A673 (cell line): ENCODE measurements at regions not wholly inside any gene's neighbourhood (a gene's known extent, or its start where the extent isn't known, plus 50 kb on each side); places are given as distances from the start of the nearest gene placed in this dataset.

Source experiments
- CTCF ChIP-seq: fragments of 300-800, 200-600 bp; sonication (generic); conservative IDR thresholded peaks from 2 replicates; pipeline ENCODE4 v1.5.1; 2017; ENCODE audit warnings: low read depth, mild to moderate bottlenecking, antibody characterized with exemption, low read length, moderate library complexity, mixed read lengths
- EZH2 ChIP-seq: fragments of 200-600 bp; sonication (generic); IDR thresholded peaks from 2 replicates; pipeline ENCODE4 v1.6.1; 2017; ENCODE audit warnings: borderline replicate concordance, low read depth, mild to moderate bottlenecking, mixed read lengths, antibody characterized with exemption, low read length; ENCODE audit not compliant: poor library complexity, severe bottlenecking

DNA sequence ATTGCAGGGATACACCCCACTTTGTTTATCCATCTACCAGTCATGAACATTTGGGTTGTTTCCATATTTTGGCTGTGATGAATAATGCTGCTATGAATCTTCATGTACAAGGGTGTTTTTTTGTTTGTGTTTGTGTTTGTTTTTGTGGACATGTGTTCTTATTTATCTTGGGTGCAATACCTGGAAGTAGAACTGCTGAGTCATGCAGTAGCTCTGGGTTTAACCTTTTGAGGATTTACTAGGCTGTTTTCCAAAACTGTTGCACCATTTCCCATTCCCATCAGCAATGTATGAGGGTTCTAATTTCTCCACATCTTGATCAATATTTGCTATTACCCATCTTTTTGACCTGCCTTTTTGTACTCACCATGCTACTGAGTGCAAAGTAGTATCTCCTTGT, 140.0 kb upstream of the CYP1B1 start:
- TF ChIP-seq CTCF (no peak), EZH2 (no peak)
